ENCODE measurements at regions not wholly inside any gene's neighbourhood (a gene's known extent, or its start where the extent isn't known, plus 50 kb on each side); places are given as distances from the start of the nearest gene placed in this dataset.

GRCh38 chr6:6906570-6907213 lies 201.1 kb upstream of the RREB1 start:
- H3K9me3 ChIP-seq (ENCODE audit: control insufficient read depth in 4 of 4, insufficient read depth in 3 of 4, low read length in 3 of 4): peaks cover 0 to 3% (median 0%) of the 10 kb centered on the region in 4 donors
- H3K4me1 ChIP-seq (ENCODE audit: control insufficient read depth in 5 of 5, insufficient read depth in 5 of 5, low read length in 5 of 5): peaks cover 0 to 12% (median 1%) of the 10 kb centered on the region in 5 donors
- H3K9ac ChIP-seq (ENCODE audit: insufficient read depth in 1 of 2, low read length in 2 of 2): no peak overlapping the region
- DNase-seq (no peak), ATAC-seq (ENCODE audit: insufficient read depth, low FRiP score) (no peak)
- no peaks in the 10 kb centered on the region for H3K36me3 ChIP-seq (ENCODE audit: control insufficient read depth in 4 of 4, insufficient read depth in 4 of 4, low read length in 4 of 4)
- TF ChIP-seq, protein P1, sequence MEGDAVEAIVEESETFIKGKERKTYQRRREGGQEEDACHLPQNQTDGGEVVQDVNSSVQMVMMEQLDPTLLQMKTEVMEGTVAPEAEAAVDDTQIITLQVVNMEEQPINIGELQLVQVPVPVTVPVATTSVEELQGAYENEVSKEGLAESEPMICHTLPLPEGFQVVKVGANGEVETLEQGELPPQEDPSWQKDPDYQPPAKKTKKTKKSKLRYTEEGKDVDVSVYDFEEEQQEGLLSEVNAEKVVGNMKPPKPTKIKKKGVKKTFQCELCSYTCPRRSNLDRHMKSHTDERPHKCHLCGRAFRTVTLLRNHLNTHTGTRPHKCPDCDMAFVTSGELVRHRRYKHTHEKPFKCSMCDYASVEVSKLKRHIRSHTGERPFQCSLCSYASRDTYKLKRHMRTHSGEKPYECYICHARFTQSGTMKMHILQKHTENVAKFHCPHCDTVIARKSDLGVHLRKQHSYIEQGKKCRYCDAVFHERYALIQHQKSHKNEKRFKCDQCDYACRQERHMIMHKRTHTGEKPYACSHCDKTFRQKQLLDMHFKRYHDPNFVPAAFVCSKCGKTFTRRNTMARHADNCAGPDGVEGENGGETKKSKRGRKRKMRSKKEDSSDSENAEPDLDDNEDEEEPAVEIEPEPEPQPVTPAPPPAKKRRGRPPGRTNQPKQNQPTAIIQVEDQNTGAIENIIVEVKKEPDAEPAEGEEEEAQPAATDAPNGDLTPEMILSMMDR (IDR thresholded peaks at IDR 0.05; ENCODE audit: control extremely low read depth, extremely low read depth): no peak
- no peak overlapping the region for H3K4me3 ChIP-seq
- WGBS, 2 donors: 81 to 82% methylated on average over 5 of the region's 5 CpGs
- no peak overlapping the region for H3K27ac ChIP-seq (ENCODE audit: low read depth in 1 of 2, low read length in 1 of 2)
- no peaks in the 10 kb centered on the region for H3K27me3 ChIP-seq (ENCODE audit: control insufficient read depth in 3 of 3, insufficient read depth in 3 of 3, low read length in 2 of 3)

DNA sequence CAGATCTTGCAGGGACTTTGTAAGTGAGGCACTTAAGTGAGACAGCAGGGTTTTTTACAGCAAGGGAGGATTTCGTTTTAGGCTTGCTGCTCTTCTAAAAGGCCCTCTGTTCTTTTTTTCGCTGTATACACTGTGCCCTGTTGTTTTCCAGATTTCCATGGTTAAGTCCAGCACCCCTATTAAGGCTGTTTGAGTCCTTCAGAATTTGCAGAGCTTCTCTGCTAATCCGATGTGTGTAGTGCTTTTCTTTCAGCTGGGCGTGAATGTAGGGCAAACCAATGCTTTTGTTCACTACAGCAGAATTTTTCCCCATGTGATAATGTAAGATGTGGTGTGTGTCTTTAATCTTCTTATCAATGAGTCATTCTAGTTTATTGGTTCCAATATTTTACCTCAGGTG lies 200.5 kb upstream of the RREB1 start:
- 92 to 94% methylated on average over 4 of the region's 4 CpGs for WGBS, 2 donors
- TF ChIP-seq, protein P1 (IDR thresholded peaks at IDR 0.05; ENCODE audit: control extremely low read depth, extremely low read depth): no peak

DNA sequence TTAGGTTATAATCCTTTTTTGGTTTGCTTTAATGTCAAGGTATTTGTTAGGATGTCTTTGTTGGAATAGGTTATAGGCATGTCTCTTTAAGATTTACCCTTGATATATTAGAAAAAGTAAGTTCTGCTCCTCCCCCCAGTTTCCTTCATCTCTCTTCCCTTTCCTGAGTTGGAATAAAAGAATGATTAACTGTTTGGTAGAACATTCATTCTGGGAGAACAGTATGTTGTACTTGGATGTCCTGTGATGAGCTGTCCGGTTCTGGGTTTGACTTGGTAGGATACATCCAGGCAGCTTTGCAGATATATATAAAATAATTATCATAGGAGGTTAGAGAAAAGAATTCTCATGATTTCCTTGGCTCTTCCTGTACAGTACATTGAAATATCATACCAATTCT lies 199.6 kb upstream of the RREB1 start:
- Histone ChIP-seq H3K9me3 (ENCODE audit: control insufficient read depth in 4 of 4, insufficient read depth in 3 of 4, low read length in 3 of 4) (no peaks in the 10 kb centered on the region), H3K9ac (ENCODE audit: insufficient read depth in 1 of 2, low read length in 2 of 2) (no peak overlapping the region), H3K4me3 (no peak overlapping the region), H3K4me1 (ENCODE audit: control insufficient read depth in 5 of 5, insufficient read depth in 5 of 5, low read length in 5 of 5) (peaks cover 0 to 14% (median 1%) of the 10 kb centered on the region in 5 donors), H3K27ac (ENCODE audit: low read depth in 1 of 2, low read length in 1 of 2) (no peak overlapping the region), H3K27me3 (ENCODE audit: control insufficient read depth in 3 of 3, insufficient read depth in 3 of 3, low read length in 2 of 3) (no peaks in the 10 kb centered on the region), H3K36me3 (ENCODE audit: control insufficient read depth in 4 of 4, insufficient read depth in 4 of 4, low read length in 4 of 4) (no peaks in the 10 kb centered on the region)
- ATAC-seq (ENCODE audit: insufficient read depth, low FRiP score): no peak
- 83 to 89% methylated on average over 1 of the region's 1 CpG for WGBS, 2 donors
- no peak for DNase-seq
- TF ChIP-seq, protein P1 (IDR thresholded peaks at IDR 0.05; ENCODE audit: control extremely low read depth, extremely low read depth): no peak

More for the DNA sequence above, 200.5 kb upstream of the RREB1 start:
- no peak for DNase-seq
- ATAC-seq (ENCODE audit: insufficient read depth, low FRiP score): no peak
- Histone ChIP-seq H3K4me1 (ENCODE audit: control insufficient read depth in 5 of 5, insufficient read depth in 5 of 5, low read length in 5 of 5) (peaks cover 0 to 12% (median 0%) of the 10 kb centered on the region in 5 donors), H3K27me3 (ENCODE audit: control insufficient read depth in 3 of 3, insufficient read depth in 3 of 3, low read length in 2 of 3) (no peaks in the 10 kb centered on the region), H3K36me3 (ENCODE audit: control insufficient read depth in 4 of 4, insufficient read depth in 4 of 4, low read length in 4 of 4) (no peaks in the 10 kb centered on the region), H3K27ac (ENCODE audit: low read depth in 1 of 2, low read length in 1 of 2) (no peak overlapping the region), H3K9ac (ENCODE audit: insufficient read depth in 1 of 2, low read length in 2 of 2) (no peak overlapping the region), H3K9me3 (ENCODE audit: control insufficient read depth in 4 of 4, insufficient read depth in 3 of 4, low read length in 3 of 4) (no peaks in the 10 kb centered on the region), H3K4me3 (no peak overlapping the region)

DNA sequence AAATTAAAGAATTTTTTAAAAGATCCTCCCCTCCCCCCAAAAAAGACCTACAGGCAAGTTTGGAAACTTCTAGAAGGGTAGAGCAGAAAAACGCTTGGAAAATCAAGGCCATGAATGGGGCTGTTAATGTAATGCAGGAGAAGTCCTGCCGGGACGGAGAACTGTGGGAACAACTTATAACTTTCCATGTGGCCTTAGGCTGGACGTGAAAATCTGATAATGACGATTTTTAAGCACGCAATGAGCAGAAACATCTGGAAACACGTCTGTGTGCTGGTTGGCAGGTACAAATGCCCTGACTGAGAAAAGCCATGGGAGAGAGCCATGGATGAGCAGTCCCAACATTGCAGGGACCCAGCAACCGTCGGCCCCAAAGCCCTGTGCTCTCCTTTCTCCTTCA lies 198.7 kb upstream of the RREB1 start:
- no peak for ATAC-seq (ENCODE audit: insufficient read depth, low FRiP score)
- Histone ChIP-seq H3K4me1 (ENCODE audit: control insufficient read depth in 5 of 5, insufficient read depth in 5 of 5, low read length in 5 of 5) (peaks cover 0 to 18% (median 5%) of the 10 kb centered on the region in 5 donors), H3K27me3 (ENCODE audit: control insufficient read depth in 3 of 3, insufficient read depth in 3 of 3, low read length in 2 of 3) (no peaks in the 10 kb centered on the region), H3K4me3 (no peak overlapping the region), H3K9me3 (ENCODE audit: control insufficient read depth in 4 of 4, insufficient read depth in 3 of 4, low read length in 3 of 4) (no peaks in the 10 kb centered on the region), H3K36me3 (ENCODE audit: control insufficient read depth in 4 of 4, insufficient read depth in 4 of 4, low read length in 4 of 4) (no peaks in the 10 kb centered on the region), H3K9ac (ENCODE audit: insufficient read depth in 1 of 2, low read length in 2 of 2) (no peak overlapping the region), H3K27ac (ENCODE audit: low read depth in 1 of 2, low read length in 1 of 2) (no peak overlapping the region)
- 79 to 85% methylated on average over 9 of the region's 9 CpGs for WGBS, 2 donors
- DNase-seq: no peak
- TF ChIP-seq, protein P1 (IDR thresholded peaks at IDR 0.05; ENCODE audit: control extremely low read depth, extremely low read depth): no peak

Data from lung (tissue), 11 donors.